ENCODE measurements at regions not wholly inside any gene's neighbourhood (a gene's known extent, or its start where the extent isn't known, plus 50 kb on each side); places are given as distances from the start of the nearest gene placed in this dataset.

DNA sequence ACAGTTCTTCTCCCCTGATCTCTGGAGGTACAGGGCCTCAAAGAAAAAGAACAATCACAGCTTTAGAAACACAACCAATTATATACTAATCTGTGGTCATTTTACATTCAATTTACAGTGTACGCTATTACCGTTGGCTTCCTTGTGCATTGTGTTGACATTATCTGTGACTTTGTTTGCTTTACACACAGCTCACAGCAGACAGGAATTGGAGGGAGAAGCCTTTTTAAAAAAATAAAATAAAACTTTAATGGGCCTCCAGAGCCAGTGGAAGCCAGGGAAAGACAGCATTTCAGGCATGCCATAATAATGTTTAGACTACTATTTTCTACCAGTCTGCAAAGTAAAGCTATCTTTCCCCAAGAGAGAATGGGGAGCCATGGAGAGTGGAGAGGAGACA, 179.0 kb upstream of the ADO start:
- TF ChIP-seq POLR2A (IDR thresholded peaks at IDR 0.05; ENCODE audit: low read depth, low read length) (no peak), TAF1 (IDR thresholded peaks at IDR 0.05; ENCODE audit: borderline replicate concordance, low read depth, low read length) (no peak), POLR2AphosphoS5 (IDR thresholded peaks at IDR 0.05; ENCODE audit: low read depth, low read length) (no peak)
